NCI-H187 treated with DMSO at 0.1 percent for 48 hours (cell line): ENCODE measurements at regions not wholly inside any gene's neighbourhood (a gene's known extent, or its start where the extent isn't known, plus 50 kb on each side); places are given as distances from the start of the nearest gene placed in this dataset.
"Not testable (repeated sequence)": the region's sequence is repeated elsewhere in the genome, so short reads cannot be mapped to it uniquely, and the experiment has no call there.

ENCODE experiments used
- DNase-seq: peaks from one replicate; lab custom pipeline; 2025; lab: John Stamatoyannopoulos, UW

GRCh38 chr6:44739181-44739580 lies 351.7 kb downstream of the CDC5L start:
- no peak for DNase-seq

- no peak for DNase-seq
These were observed 353.1 kb downstream of the CDC5L start for GRCh38 chr6:44740566-44741120.

- DNase-seq, result no peak
These were observed 354.7 kb downstream of the CDC5L start for GRCh38 chr6:44742201-44742600.

- DNase-seq, result no peak
These were observed 355.4 kb downstream of the CDC5L start for GRCh38 chr6:44742828-44743372.

GRCh38 chr6:44760116-44760515 lies 372.6 kb downstream of the CDC5L start:
- not testable (repeated sequence) for DNase-seq

GRCh38 chr6:44761046-44761445 lies 373.5 kb downstream of the CDC5L start:
- DNase-seq, result no peak

- no peak for DNase-seq
These were observed 375.0 kb downstream of the CDC5L start for GRCh38 chr6:44762496-44762895.

GRCh38 chr6:44771647-44772415 lies 384.3 kb downstream of the CDC5L start:
- DNase-seq, result no peak

- no peak for DNase-seq
These were observed 385.3 kb downstream of the CDC5L start for GRCh38 chr6:44772838-44773237.

- DNase-seq, result no peak
These were observed 387.6 kb downstream of the CDC5L start for GRCh38 chr6:44775121-44775520.

GRCh38 chr6:44776344-44776743 lies 388.8 kb downstream of the CDC5L start:
- DNase-seq, result no peak

- DNase-seq, result no peak
These were observed 391.0 kb downstream of the CDC5L start for GRCh38 chr6:44778513-44778912.
